SU-DHL-6 (cell line): ENCODE measurements at regions not wholly inside any gene's neighbourhood (a gene's known extent, or its start where the extent isn't known, plus 50 kb on each side); places are given as distances from the start of the nearest gene placed in this dataset.

ENCODE experiments used
- EZH2phosphoT487 ChIP-seq: fragments of 200-600 bp; sonication (generic), shearing (Covaris generic); conservative IDR thresholded peaks from 2 replicates; pipeline ENCODE4 v1.6.1; 2018; ENCODE audit warnings: mild to moderate bottlenecking, antibody characterized with exemption, low read length, moderate library complexity, mixed read lengths
- TF ChIP-seq, protein P1 (sequence below): fragments of 200-600 bp; sonication (generic); IDR thresholded peaks from one replicate; pipeline ENCODE4 v1.5.1; 2017; ENCODE audit warnings: antibody characterized with exemption, mild to moderate bottlenecking, low read length, moderate library complexity; ENCODE audit not compliant: insufficient read depth, poor library complexity, severe bottlenecking

DNA sequence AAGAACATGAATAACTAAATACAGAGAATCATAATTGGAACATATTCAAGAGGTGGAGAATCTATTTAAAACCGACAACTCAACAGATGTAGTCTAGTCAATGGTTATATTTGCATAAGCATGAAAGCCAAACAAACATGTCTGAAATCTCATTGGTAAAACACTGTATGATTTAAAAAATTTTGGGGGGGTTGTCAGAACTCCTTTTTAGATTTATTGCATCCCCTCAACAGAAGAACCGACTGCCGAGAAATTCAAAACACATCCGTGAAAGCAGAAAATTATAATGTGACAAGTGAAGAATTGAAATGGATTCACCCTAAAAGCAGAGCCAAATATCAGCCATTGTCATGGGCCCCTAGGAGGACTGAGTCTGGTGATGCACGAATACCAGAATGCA is 633.4 kb upstream of the KCNMB2 start:
- TF ChIP-seq, protein P1, sequence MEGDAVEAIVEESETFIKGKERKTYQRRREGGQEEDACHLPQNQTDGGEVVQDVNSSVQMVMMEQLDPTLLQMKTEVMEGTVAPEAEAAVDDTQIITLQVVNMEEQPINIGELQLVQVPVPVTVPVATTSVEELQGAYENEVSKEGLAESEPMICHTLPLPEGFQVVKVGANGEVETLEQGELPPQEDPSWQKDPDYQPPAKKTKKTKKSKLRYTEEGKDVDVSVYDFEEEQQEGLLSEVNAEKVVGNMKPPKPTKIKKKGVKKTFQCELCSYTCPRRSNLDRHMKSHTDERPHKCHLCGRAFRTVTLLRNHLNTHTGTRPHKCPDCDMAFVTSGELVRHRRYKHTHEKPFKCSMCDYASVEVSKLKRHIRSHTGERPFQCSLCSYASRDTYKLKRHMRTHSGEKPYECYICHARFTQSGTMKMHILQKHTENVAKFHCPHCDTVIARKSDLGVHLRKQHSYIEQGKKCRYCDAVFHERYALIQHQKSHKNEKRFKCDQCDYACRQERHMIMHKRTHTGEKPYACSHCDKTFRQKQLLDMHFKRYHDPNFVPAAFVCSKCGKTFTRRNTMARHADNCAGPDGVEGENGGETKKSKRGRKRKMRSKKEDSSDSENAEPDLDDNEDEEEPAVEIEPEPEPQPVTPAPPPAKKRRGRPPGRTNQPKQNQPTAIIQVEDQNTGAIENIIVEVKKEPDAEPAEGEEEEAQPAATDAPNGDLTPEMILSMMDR, result no peak
- TF ChIP-seq EZH2phosphoT487, result no peak
